ENCODE measurements at regions not wholly inside any gene's neighbourhood (a gene's known extent, or its start where the extent isn't known, plus 50 kb on each side); places are given as distances from the start of the nearest gene placed in this dataset.

GRCh38 chr18:78688916-78689315 is 290.7 kb upstream of the SALL3 start:
- H3K4me3 Mint-ChIP-seq, result no peak overlapping the region
- H3K4me3 ChIP-seq (ENCODE audit: low read length), result no peak overlapping the region
- DNase-seq (no peak), ATAC-seq (no peak)
- H3K36me3 ChIP-seq (ENCODE audit: control insufficient read depth in 2 of 3, insufficient read depth in 3 of 3, low read length in 3 of 3), result no peaks in the 10 kb centered on the region
- no peak overlapping the region for H3K27ac Mint-ChIP-seq
- CTCF ChIA-PET, result no interaction called here
- POLR2A ChIA-PET, result no interaction called here
- H3K27me3 ChIP-seq (ENCODE audit: control insufficient read depth in 2 of 2, insufficient read depth in 2 of 2, low read length in 2 of 2), result no peaks in the 10 kb centered on the region
- peaks cover 0 to 6% (median 0%) of the 10 kb centered on the region in 5 donors for H3K27me3 Mint-ChIP-seq
- H3K27ac ChIP-seq (ENCODE audit: low read depth, low read length), result no peak overlapping the region
- intact Hi-C loops (cut with micrococcal nuclease), result no loop called here
- H3K36me3 Mint-ChIP-seq, result no peaks in the 10 kb centered on the region
- H3K4me1 ChIP-seq (ENCODE audit: control insufficient read depth in 2 of 2, insufficient read depth in 2 of 2, low read length in 2 of 2), result no peaks in the 10 kb centered on the region
- H3K9me3 Mint-ChIP-seq, result no peaks in the 10 kb centered on the region
- H3K4me1 Mint-ChIP-seq, result peaks cover 0 to 4% (median 0%) of the 10 kb centered on the region in 7 donors
- no peaks in the 10 kb centered on the region for H3K9me3 ChIP-seq (ENCODE audit: control insufficient read depth in 2 of 3, low read length in 3 of 3)

DNA sequence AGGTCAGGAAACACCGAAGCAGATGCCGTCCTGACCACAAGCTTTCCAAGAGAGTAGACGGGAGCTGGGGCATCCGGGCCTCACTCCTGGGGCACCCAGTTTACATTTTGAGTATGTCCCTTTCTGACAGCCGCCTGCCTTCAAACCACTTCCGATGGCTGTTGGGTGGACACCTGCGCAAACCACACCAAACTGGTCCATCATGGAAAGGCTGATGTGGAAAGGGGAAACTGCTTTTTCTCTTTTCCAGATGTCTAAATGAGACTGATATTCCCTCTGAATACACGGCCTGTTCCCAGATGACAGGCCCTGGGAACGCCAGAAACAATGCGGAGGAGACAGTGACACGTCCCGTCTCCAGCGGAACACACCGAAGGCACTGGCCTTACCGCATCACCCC is 290.0 kb upstream of the SALL3 start:
- Histone ChIP-seq H3K27ac (ENCODE audit: low read depth, low read length) (no peak overlapping the region), H3K9me3 (ENCODE audit: control insufficient read depth in 2 of 3, low read length in 3 of 3) (no peaks in the 10 kb centered on the region), H3K4me3 (ENCODE audit: low read length) (no peak overlapping the region), H3K36me3 (ENCODE audit: control insufficient read depth in 2 of 3, insufficient read depth in 3 of 3, low read length in 3 of 3) (no peaks in the 10 kb centered on the region), H3K4me1 (ENCODE audit: control insufficient read depth in 2 of 2, insufficient read depth in 2 of 2, low read length in 2 of 2) (no peaks in the 10 kb centered on the region), H3K27me3 (ENCODE audit: control insufficient read depth in 2 of 2, insufficient read depth in 2 of 2, low read length in 2 of 2) (no peaks in the 10 kb centered on the region)
- Mint-ChIP-seq H3K27me3 (peaks cover 0 to 6% (median 0%) of the 10 kb centered on the region in 5 donors), H3K36me3 (no peaks in the 10 kb centered on the region), H3K9me3 (no peaks in the 10 kb centered on the region), H3K4me3 (no peak overlapping the region), H3K27ac (no peak overlapping the region), H3K4me1 (peaks cover 0 to 4% (median 0%) of the 10 kb centered on the region in 7 donors)
- intact Hi-C loops (cut with micrococcal nuclease), result no loop called here
- CTCF ChIA-PET, result no interaction called here
- no peak for ATAC-seq
- no peak for DNase-seq
- POLR2A ChIA-PET, result no interaction called here

DNA sequence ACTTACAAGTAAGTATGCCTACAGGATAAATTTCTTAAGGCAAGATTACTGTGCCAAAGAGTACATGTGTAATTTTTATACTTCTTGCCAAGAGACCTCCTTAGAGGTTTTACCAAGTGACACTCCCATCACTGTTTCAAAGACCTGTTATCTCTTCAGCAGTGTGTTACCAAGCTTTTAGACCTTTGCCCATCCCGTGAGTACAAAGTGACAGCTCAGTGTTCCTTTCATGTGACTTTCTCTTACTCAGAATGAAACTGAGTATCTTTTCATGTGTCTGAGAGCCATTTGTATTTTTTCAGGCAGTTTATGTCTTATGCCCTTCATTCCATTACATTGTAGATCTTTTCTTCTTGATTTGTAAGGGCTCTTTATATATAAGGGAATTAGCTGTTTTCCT is 287.5 kb upstream of the SALL3 start:
- H3K4me3 ChIP-seq (ENCODE audit: low read length), result no peak overlapping the region
- H3K9me3 ChIP-seq (ENCODE audit: control insufficient read depth in 2 of 3, low read length in 3 of 3), result no peaks in the 10 kb centered on the region
- CTCF ChIA-PET, result interaction anchor here (0.8 kb wide), 1 partner anchor 17 kb away, joined by 5 read pairs; no protein-coding TSS in a partner anchor
- DNase-seq (no peak), ATAC-seq (no peak)
- H3K27me3 ChIP-seq (ENCODE audit: control insufficient read depth in 2 of 2, insufficient read depth in 2 of 2, low read length in 2 of 2), result no peaks in the 10 kb centered on the region
- Mint-ChIP-seq H3K4me1 (peaks cover 0 to 4% (median 0%) of the 10 kb centered on the region in 7 donors), H3K9me3 (no peaks in the 10 kb centered on the region), H3K27me3 (peaks cover 0 to 6% (median 1%) of the 10 kb centered on the region in 5 donors), H3K36me3 (no peaks in the 10 kb centered on the region), H3K4me3 (no peak overlapping the region), H3K27ac (no peak overlapping the region)
- no peak overlapping the region for H3K27ac ChIP-seq (ENCODE audit: low read depth, low read length)
- no peaks in the 10 kb centered on the region for H3K4me1 ChIP-seq (ENCODE audit: control insufficient read depth in 2 of 2, insufficient read depth in 2 of 2, low read length in 2 of 2)
- POLR2A ChIA-PET, result no interaction called here
- no peaks in the 10 kb centered on the region for H3K36me3 ChIP-seq (ENCODE audit: control insufficient read depth in 2 of 3, insufficient read depth in 3 of 3, low read length in 3 of 3)
- intact Hi-C loops (cut with micrococcal nuclease), result no loop called here

DNA sequence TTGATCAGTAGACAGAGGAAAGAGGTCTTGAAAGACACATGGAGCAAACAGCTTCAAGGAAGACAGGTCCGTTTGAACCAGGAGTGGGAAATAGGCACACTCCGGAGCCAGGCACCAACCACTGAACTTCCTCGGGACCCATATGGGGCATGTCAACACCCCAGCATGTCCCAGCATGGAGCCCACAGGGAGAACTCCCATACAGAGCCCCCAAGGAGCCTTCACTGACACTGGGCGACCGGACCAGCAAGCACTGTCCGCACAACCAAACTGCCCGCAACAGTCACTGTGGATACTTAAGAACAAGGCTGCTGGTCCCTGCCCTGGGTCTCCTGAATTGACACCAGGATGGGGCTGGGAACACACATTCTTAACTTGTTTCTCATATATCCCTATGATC is 286.2 kb upstream of the SALL3 start:
- POLR2A ChIA-PET, result no interaction called here
- CTCF ChIA-PET, result no interaction called here
- no peak overlapping the region for H3K27ac ChIP-seq (ENCODE audit: low read depth, low read length)
- intact Hi-C loops (cut with micrococcal nuclease), result no loop called here
- Mint-ChIP-seq H3K27ac (no peak overlapping the region), H3K27me3 (peaks cover 0 to 8% (median 3%) of the 10 kb centered on the region in 5 donors), H3K4me3 (no peak overlapping the region), H3K4me1 (peaks cover 0 to 4% (median 0%) of the 10 kb centered on the region in 7 donors), H3K36me3 (peaks cover 0 to 3% (median 0%) of the 10 kb centered on the region in 5 donors), H3K9me3 (peaks cover 0 to 2% (median 0%) of the 10 kb centered on the region in 11 donors)
- no peak overlapping the region for H3K4me3 ChIP-seq (ENCODE audit: low read length)
- H3K9me3 ChIP-seq (ENCODE audit: control insufficient read depth in 2 of 3, low read length in 3 of 3), result no peaks in the 10 kb centered on the region
- H3K27me3 ChIP-seq (ENCODE audit: control insufficient read depth in 2 of 2, insufficient read depth in 2 of 2, low read length in 2 of 2), result no peaks in the 10 kb centered on the region
- no peak for DNase-seq
- ATAC-seq, result no peak
- no peaks in the 10 kb centered on the region for H3K4me1 ChIP-seq (ENCODE audit: control insufficient read depth in 2 of 2, insufficient read depth in 2 of 2, low read length in 2 of 2)
- H3K36me3 ChIP-seq (ENCODE audit: control insufficient read depth in 2 of 3, insufficient read depth in 3 of 3, low read length in 3 of 3), result no peaks in the 10 kb centered on the region

DNA sequence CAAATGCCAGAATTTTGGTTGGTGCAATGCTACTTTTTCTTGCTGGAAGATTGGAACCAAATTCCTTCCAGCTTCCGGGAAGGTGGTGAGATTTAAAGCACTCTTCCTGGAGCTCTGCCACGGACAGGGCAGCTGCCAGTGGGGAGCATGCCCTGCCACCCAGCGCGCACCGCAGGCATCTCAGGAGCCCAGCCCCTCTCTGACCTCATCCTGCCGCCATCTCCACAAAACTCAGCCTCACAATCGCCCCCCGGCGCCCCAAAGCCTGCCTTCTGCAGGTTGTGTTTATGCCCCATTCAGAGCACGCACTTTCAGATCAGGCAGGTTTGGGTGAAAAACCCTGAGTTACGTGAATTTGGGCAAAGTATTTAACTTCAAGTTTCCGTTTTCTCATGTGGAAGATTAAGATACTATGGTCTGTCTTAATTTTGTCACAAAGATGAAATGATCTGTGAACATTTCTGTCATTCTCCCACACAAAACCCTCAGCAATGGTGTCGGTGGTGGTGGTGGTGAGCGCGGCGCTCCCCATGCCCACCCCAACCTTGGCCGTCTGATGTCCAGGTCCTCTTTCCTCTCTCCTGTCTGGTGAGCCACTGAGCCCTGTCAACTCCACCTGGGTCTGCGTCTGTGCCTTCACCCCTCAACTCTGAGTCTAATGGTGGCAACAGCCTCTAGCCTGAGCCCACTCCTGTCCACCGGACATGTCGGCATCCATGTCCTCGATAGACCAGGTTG is 282.8 kb upstream of the SALL3 start:
- no peak overlapping the region for H3K27ac Mint-ChIP-seq
- ChIA-PET CTCF (no interaction called here), POLR2A (no interaction called here)
- intact Hi-C loops (cut with micrococcal nuclease), result no loop called here
- H3K4me3 ChIP-seq (ENCODE audit: low read length), result no peak overlapping the region
- no peaks in the 10 kb centered on the region for H3K9me3 ChIP-seq (ENCODE audit: control insufficient read depth in 2 of 3, low read length in 3 of 3)
- H3K27ac ChIP-seq (ENCODE audit: low read depth, low read length), result no peak overlapping the region
- no peak for DNase-seq
- no peak for ATAC-seq
- H3K27me3 Mint-ChIP-seq, result peaks cover 0 to 17% (median 5%) of the 10 kb centered on the region in 5 donors
- peaks cover 0 to 2% (median 0%) of the 10 kb centered on the region in 11 donors for H3K9me3 Mint-ChIP-seq
- H3K36me3 Mint-ChIP-seq, result peaks cover 0 to 3% (median 0%) of the 10 kb centered on the region in 5 donors
- H3K36me3 ChIP-seq (ENCODE audit: control insufficient read depth in 2 of 3, insufficient read depth in 3 of 3, low read length in 3 of 3), result no peaks in the 10 kb centered on the region
- peaks cover 0 to 4% (median 0%) of the 10 kb centered on the region in 7 donors for H3K4me1 Mint-ChIP-seq
- H3K4me3 Mint-ChIP-seq, result no peak overlapping the region
- H3K27me3 ChIP-seq (ENCODE audit: control insufficient read depth in 2 of 2, insufficient read depth in 2 of 2, low read length in 2 of 2), result no peaks in the 10 kb centered on the region
- H3K4me1 ChIP-seq (ENCODE audit: control insufficient read depth in 2 of 2, insufficient read depth in 2 of 2, low read length in 2 of 2), result no peaks in the 10 kb centered on the region

- ATAC-seq (no peak), DNase-seq (no peak)
- H3K9me3 Mint-ChIP-seq, result peaks cover 0 to 2% (median 0%) of the 10 kb centered on the region in 11 donors
- Histone ChIP-seq H3K4me1 (ENCODE audit: control insufficient read depth in 2 of 2, insufficient read depth in 2 of 2, low read length in 2 of 2) (no peaks in the 10 kb centered on the region), H3K4me3 (ENCODE audit: low read length) (no peak overlapping the region), H3K36me3 (ENCODE audit: control insufficient read depth in 2 of 3, insufficient read depth in 3 of 3, low read length in 3 of 3) (no peaks in the 10 kb centered on the region), H3K27ac (ENCODE audit: low read depth, low read length) (no peak overlapping the region), H3K9me3 (ENCODE audit: control insufficient read depth in 2 of 3, low read length in 3 of 3) (no peaks in the 10 kb centered on the region), H3K27me3 (ENCODE audit: control insufficient read depth in 2 of 2, insufficient read depth in 2 of 2, low read length in 2 of 2) (no peaks in the 10 kb centered on the region)
- intact Hi-C loops (cut with micrococcal nuclease), result no loop called here
- H3K4me3 Mint-ChIP-seq, result no peak overlapping the region
- no peak overlapping the region for H3K27ac Mint-ChIP-seq
- peaks cover 0 to 3% (median 0%) of the 10 kb centered on the region in 5 donors for H3K36me3 Mint-ChIP-seq
- H3K4me1 Mint-ChIP-seq, result peaks cover 0 to 4% (median 0%) of the 10 kb centered on the region in 7 donors
- ChIA-PET POLR2A (no interaction called here), CTCF (no interaction called here)
- peaks cover 0 to 17% (median 11%) of the 10 kb centered on the region in 5 donors for H3K27me3 Mint-ChIP-seq
Measured at GRCh38 chr18:78697446-78697845, 282.2 kb upstream of the SALL3 start.

GRCh38 chr18:78698914-78699313 is 280.7 kb upstream of the SALL3 start:
- DNase-seq, result no peak
- H3K27me3 ChIP-seq (ENCODE audit: control insufficient read depth in 2 of 2, insufficient read depth in 2 of 2, low read length in 2 of 2), result no peaks in the 10 kb centered on the region
- Mint-ChIP-seq H3K27me3 (peaks cover 0 to 22% (median 7%) of the 10 kb centered on the region in 5 donors), H3K36me3 (peaks cover 0 to 3% (median 0%) of the 10 kb centered on the region in 5 donors), H3K9me3 (peaks cover 0 to 6% (median 0%) of the 10 kb centered on the region in 11 donors), H3K4me3 (no peak overlapping the region), H3K27ac (no peak overlapping the region), H3K4me1 (peaks cover 0 to 4% (median 0%) of the 10 kb centered on the region in 7 donors)
- no peaks in the 10 kb centered on the region for H3K4me1 ChIP-seq (ENCODE audit: control insufficient read depth in 2 of 2, insufficient read depth in 2 of 2, low read length in 2 of 2)
- no peak overlapping the region for H3K4me3 ChIP-seq (ENCODE audit: low read length)
- ATAC-seq, result no peak
- H3K27ac ChIP-seq (ENCODE audit: low read depth, low read length), result no peak overlapping the region
- ChIA-PET CTCF (no interaction called here), POLR2A (no interaction called here)
- intact Hi-C loops (cut with micrococcal nuclease), result no loop called here
- H3K36me3 ChIP-seq (ENCODE audit: control insufficient read depth in 2 of 3, insufficient read depth in 3 of 3, low read length in 3 of 3), result no peaks in the 10 kb centered on the region
- no peaks in the 10 kb centered on the region for H3K9me3 ChIP-seq (ENCODE audit: control insufficient read depth in 2 of 3, low read length in 3 of 3)
